Choroid plexus epithelial cell (primary cell): ENCODE measurements at regions not wholly inside any gene's neighbourhood (a gene's known extent, or its start where the extent isn't known, plus 50 kb on each side); places are given as distances from the start of the nearest gene placed in this dataset.

Experiments used
- DNase-seq: peaks from one replicate; pipeline ENCODE4 v3.0.0-alpha.2; 2010; ENCODE audit warnings: low read depth
- H3K4me3 ChIP-seq: 2 replicates; pipeline ENCODE4 v1.5.1; 2011; ENCODE audit warnings: low read depth, mild to moderate bottlenecking, control low read depth, low read length, moderate library complexity
- TF ChIP-seq, protein P1 (sequence below): conservative IDR thresholded peaks from 2 replicates; pipeline ENCODE4 v1.5.1; 2011; ENCODE audit warnings: low read depth, mild to moderate bottlenecking, control low read depth, inconsistent platforms, low read length, moderate library complexity

DNA sequence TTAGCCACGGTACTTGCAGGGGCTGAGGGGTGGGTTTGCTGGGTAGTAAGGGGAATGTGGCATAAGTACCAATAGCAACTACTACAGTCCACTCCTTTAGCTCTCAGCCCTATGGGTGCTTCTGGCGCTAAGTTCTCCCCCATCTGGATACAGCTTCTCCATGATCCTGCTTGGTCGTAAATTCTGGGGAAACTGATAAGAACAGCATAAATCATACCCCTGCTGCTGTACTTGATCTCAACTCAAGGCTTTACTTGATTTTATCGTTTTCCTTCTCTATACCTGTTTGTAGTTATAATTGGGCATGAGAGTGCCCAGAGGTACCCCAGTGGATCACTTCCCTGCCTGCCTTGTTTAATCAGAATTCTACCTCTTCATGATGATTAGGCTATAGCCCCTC is 331.4 kb downstream of the PMP22 start:
- DNase-seq, result no peak
- TF ChIP-seq, protein P1, sequence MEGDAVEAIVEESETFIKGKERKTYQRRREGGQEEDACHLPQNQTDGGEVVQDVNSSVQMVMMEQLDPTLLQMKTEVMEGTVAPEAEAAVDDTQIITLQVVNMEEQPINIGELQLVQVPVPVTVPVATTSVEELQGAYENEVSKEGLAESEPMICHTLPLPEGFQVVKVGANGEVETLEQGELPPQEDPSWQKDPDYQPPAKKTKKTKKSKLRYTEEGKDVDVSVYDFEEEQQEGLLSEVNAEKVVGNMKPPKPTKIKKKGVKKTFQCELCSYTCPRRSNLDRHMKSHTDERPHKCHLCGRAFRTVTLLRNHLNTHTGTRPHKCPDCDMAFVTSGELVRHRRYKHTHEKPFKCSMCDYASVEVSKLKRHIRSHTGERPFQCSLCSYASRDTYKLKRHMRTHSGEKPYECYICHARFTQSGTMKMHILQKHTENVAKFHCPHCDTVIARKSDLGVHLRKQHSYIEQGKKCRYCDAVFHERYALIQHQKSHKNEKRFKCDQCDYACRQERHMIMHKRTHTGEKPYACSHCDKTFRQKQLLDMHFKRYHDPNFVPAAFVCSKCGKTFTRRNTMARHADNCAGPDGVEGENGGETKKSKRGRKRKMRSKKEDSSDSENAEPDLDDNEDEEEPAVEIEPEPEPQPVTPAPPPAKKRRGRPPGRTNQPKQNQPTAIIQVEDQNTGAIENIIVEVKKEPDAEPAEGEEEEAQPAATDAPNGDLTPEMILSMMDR, result no peak

GRCh38 chr17:14926526-14927122 is 338.5 kb downstream of the PMP22 start:
- TF ChIP-seq, protein P1, result peak; percentile 85
- peak; percentile 90 for DNase-seq
- no peak overlapping the region for H3K4me3 ChIP-seq

More for the DNA sequence above, 331.4 kb downstream of the PMP22 start:
- no peak overlapping the region for H3K4me3 ChIP-seq

DNA sequence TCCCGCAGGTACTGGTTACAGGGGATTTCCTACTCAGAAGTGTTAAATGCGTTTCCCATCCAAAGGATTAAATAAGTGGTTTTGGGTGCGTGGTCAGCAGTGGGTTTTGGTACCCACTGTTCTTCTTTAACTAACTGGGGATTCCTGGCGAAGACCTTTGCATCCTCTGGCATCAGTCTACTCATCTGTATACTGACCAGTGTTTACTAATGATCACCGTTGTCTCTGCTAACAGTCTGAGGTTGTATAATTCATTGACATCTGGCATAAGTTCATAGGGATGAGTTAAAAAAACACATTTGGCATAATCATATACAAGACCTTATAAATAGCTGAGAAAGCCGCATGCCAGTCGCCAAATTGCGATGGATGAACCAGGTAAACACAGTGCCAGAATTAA is 339.1 kb downstream of the PMP22 start:
- TF ChIP-seq, protein P1, result no peak
- no peak for DNase-seq
- no peak overlapping the region for H3K4me3 ChIP-seq

GRCh38 chr17:14925498-14925897 is 339.6 kb downstream of the PMP22 start:
- no peak overlapping the region for H3K4me3 ChIP-seq
- TF ChIP-seq, protein P1, result no peak
- DNase-seq, result no peak

- peak; percentile 81 for DNase-seq
- TF ChIP-seq, protein P1, result no peak
- H3K4me3 ChIP-seq, result no peak overlapping the region
Measured at GRCh38 chr17:14923981-14924380, 341.1 kb downstream of the PMP22 start.

DNA sequence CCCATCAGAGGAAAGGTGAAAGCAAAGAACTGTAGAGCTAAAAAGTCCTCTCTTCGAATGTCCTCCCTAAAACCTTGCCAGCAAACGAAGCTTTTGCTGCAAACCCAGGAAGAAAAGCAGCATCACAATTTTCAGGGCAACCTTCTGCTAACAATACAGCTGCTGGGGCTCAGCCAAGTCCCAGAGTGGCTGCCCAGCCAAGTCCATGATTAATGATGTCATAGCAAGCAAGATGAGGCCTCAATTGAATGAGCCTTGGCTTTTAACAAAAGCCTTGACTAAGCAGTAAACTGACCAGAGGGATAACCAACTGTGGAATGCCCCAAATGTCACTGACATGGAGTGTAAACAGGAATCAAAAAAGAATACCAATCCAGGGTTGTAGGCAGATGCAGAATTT is 342.7 kb downstream of the PMP22 start:
- TF ChIP-seq, protein P1, result no peak
- DNase-seq, result peak; percentile 25
- no peak overlapping the region for H3K4me3 ChIP-seq

DNA sequence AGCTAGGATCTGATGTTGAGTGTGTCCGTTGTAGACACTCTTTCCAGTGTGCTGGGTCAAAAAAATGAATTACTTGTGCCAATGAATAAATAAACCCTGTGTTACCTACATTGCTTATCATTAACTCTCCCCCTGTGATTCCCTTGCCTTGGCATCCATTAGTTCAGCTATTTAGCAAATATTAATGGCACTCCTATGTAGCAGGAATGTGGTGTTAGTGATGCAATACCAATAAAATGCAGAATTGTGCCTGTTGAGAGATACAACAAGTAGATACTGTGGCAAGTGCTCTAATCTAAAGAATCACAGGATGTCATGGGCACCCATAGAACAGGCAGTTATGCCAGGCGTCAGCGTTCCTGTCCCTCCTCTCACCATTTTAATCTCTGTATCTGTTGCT is 343.2 kb downstream of the PMP22 start:
- TF ChIP-seq, protein P1, result no peak
- peak; percentile 14 for DNase-seq
- H3K4me3 ChIP-seq, result no peak overlapping the region
